HG02885 (cell line): ENCODE measurements at regions not wholly inside any gene's neighbourhood (a gene's known extent, or its start where the extent isn't known, plus 50 kb on each side); places are given as distances from the start of the nearest gene placed in this dataset.
"Not testable (repeated sequence)": the region's sequence is repeated elsewhere in the genome, so short reads cannot be mapped to it uniquely, and the experiment has no call there.

Experiments used
- ATAC-seq: cut with Tn5 transposase; IDR thresholded peaks from one replicate; pipeline ENCODE4 v1.9.1; 2021; ENCODE audit warnings: mild to moderate bottlenecking; ENCODE audit not compliant: unreplicated experiment, poor library complexity

DNA sequence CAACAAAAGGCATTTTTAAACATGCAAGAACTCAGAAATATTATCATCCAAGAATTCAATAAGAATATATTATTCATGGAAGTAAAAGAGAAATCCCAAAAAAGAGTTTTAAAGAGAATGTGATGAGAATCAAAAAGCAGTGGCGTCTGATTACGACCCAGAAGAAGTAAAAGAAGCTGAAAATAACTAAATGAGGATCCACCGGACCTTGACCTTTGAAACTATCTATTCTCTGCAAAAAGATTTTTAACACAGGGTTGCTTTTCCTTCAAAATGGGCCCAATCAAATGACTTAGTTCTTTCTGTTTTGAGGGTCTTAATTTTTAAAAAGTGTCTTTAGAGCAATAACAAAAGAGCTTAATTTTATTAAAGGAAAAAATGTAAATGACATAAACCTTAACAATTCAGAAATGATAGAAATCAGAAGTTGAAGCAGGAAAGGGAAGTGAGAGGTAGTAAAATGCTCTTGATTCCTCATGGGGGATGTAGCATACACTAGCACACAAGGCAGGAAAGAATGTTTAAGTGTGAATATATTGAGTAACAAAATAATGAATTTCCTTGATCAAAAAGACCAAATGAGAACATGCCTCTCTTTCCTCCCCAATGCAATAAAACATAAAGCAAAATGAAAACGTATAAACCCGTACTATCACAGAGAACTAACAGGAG is 223.1 kb upstream of the PRDM1 start:
- no peak for ATAC-seq

DNA sequence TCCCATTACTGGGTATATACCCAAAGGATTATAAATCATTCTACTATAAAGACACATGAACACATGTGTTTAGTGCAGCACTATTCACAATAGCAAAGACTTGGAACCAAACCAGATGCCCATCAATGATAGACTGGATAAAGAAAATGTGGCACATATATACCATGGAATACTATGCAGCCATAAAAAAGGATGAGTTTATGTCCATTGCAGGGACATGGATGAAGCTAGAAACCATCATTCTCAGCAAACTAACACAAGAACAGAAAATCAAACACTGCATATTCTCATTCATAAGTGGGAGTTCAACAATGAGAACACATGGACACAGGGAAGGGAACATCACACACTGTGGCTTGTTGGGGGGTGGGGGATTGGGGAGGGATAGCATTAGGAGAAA is 225.2 kb upstream of the PRDM1 start:
- ATAC-seq: not testable (repeated sequence)

DNA sequence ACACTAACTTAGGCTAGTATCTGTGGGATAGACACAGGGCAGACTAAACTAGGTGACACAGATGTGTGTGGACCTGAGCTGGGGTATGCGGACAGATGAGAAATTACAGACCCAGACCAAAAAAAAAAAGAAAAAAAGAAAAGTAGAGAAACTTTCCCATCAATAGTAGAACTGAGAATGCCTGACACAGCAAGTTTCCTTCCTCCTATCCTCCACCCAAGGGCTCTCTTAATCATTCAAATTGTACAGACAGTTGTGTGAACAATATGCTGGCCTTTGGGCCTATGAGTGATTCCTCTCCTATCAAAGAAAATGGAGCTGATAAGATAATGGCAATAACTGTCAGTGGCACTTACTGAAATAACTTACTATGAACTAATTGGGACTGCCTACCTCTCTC is 226.7 kb upstream of the PRDM1 start:
- ATAC-seq: no peak

DNA sequence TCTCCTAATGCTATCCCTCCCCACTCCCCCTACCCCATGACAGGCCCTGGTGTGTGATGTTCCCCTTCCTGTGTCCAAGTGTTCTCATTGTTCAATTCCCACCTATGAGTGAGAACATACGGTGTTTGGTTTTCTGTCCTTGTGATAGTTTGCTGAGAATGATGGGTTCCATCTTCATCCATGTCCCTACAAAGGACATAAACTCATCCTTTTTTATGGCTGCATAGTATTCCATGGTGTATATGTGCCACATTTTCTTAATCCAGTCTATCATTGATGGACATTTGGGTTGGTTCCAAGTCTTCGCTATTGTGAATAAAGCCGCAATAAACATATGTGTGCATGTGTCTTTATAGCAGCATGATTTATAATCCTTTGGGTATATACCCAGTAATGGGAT is 227.5 kb upstream of the PRDM1 start:
- ATAC-seq: not testable (repeated sequence)

DNA sequence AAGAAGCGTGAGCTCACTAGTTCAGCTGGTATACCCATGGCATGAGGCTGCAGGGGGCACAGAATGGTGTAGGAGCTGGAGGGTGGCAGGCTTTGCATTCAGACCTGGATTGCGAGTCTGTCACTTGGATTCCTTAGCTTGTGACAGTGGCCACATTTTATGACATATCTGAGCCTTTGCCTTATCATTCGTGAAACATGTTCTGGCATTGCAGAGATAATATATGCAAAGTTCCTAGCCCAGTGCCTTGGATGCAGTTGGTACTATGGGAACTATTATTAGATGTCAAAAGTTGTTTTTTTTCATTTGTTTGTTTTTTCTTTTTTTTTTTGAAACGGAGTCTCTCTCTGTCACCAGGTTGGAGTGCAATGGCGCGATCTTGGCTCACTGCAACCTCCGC is 230.7 kb upstream of the PRDM1 start:
- ATAC-seq: no peak

DNA sequence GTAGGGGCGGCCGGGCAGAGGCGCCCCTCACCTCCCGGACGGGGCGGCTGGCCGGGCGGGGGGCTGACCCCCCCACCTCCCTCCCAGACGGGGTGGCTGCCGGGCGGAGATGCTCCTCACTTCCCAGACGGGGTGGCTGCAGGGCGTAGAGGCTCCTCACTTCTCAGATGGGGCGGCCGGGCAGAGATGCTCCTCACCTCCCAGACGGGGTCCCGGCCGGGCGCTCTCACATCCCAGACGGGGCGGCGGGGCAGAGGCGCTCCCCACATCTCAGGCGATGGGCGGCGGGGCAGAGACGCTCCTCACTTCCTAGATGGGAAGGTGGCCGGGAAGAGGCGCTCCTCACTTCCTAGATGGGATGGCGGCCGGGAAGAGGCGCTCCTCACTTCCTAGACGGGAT is 232.2 kb upstream of the PRDM1 start:
- not testable (repeated sequence) for ATAC-seq

DNA sequence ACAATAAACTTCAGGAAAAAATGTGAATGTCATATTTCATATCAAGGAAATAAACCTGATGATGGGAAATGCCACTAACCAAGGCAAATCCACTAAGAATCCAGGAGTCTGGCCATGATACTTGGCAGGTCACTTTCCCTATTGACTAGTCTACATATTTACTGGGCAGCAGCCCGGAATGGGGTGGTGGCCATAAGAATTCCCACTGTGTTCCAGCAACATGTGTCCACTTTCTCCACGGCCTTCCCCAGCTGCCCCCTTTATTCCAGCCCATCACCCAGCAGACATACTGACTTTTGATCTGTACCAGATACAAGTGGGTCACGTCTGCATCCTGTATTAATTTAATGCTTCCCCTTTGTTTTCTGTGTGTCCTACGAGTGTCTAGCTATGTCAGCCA is 234.5 kb upstream of the PRDM1 start:
- no peak for ATAC-seq

DNA sequence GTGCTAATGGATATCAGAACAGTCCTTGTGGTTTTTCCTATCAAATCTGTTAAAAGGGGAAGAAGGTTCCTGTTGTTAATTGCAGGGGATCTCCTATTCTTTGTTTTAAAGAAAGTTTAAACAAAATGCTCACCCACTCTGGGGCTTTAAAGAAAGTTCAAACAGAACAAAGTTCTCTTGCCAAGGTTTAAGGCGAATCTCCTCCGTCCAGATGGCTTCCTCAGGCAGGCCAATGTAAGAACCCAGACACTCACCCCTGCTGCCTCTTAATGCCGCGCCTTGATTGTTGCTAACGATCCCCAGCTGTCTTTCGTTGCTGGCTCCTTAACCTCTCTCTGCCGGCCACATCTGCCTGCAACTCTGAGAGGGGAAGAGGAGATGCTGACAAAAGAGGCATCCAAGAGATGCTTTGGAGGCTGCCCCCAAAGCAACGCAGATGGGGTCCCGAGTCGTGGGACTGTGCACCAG is 235.0 kb upstream of the PRDM1 start:
- ATAC-seq: no peak

DNA sequence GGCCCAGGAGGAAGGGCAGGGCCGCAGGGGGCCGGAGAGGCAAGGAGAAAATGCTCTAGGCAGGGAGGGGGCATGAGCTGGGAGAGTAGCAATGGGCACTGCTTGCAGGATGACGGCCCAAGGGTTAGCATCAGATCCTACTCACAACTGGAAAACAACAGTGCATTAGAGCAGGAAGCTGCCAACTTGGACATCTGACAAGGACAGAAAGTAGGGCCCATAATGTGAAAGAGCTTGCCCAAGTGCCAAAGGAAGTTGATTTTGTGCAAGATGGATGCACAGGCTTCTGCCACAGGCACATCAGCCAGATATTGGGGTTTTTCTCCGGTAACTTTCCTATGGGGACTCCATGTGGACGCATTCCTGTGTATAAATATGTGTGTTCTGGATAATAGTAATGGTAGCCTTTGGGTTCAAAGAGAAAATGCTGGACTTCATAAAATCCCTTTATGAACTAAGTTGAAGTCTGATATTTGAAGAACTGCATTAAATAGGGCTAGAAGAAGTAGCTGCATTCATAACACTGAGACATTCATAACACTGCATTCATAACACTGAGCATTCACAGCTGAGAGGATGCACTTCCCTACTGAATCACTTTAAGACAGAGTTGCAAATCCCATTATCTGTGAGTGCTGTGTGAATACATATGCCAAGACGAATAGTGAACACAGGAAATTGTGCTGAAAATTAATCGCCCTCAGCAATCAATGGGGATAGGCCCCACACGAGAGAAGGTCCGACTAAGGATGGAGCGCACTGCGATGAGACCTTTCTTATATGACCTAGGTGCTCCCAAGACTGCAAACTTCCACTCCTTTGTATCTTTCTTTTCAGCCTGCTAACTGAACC is 235.6 kb upstream of the PRDM1 start:
- ATAC-seq: no peak

DNA sequence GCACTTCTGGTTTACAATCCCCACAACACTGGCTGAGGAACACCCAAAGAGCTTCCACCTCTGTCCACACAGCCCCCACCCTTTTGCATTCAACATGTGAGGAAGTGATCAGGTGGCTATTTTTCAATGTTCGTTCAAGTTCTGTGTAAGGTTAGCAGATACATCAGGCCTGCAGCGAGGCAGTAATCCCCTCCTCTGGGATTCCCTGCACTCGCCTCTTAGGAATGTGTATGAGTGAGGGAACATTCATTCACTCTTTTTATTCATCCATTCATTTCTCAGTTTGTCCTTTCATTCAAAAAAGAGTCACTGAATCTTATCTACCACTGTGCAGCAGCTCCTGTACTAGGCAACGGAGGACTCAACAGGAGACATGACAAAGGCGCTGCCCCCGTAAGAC is 236.4 kb upstream of the PRDM1 start:
- ATAC-seq: no peak

DNA sequence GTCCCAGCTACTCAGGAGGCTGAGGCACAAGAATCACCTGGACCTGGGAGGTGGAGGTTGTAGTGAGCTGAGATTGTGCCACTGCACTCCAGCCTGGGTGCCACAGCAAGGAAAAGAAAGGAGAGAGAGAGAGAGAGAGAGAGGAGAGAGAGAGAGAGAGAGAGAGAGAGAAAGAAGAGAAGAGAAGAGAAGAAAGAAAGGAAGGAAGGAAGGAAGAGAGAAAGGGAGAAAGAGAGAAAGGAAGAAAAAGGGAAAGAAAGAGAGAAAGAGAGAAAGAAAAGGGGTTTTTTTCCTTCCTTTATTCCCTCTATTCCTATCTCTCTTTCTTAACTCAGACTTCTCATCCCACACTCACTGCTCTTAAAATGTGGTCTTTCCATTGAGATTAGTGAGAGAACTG is 238.7 kb upstream of the PRDM1 start:
- no peak for ATAC-seq

DNA sequence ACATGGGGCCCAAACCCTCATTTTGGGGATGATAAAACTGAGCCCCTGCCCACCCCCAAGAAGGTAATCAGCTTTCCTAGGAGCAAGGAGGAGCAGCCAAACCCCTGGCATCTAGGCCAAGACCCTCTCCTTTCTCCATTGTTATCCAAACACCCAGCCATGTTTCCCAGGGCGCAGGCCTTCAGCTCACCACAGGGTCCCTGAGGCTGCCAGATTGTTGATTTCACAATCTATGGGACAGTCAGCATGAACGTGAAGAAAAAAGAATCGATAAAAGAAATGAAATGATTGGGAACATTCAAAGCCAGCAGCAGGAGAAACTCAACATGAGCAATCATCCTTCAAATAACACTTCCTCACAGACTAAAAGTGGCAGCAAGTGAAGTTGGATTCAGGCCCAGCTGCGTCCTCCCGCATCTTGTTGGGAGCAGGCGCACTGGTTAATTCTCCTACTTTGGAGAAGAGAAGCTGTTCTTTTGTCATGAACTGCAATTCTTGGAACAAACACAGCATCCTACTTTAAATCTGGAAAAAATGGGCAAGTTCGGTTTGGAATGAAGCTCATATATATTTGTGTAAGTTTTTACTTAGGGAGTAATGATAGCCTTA is 241.8 kb upstream of the PRDM1 start:
- ATAC-seq: no peak

DNA sequence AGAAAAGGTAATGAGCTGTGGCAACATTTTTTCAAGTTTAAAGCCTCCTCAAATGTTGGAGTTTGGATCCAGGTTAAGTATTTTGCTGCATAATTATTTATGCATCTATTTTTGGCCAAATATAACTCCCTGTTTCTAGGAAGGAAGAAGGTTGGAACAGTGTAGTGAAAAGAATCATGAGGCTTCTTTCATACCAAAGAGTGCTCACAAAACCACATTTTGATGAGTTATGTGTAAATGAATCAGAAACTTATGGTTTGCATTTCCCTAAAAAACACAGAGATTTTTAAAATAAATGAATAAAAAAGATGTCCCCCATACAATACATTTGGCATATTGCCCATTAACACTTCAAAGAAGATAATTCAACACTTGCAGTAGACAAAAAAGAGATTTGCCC is 246.9 kb upstream of the PRDM1 start:
- no peak for ATAC-seq

DNA sequence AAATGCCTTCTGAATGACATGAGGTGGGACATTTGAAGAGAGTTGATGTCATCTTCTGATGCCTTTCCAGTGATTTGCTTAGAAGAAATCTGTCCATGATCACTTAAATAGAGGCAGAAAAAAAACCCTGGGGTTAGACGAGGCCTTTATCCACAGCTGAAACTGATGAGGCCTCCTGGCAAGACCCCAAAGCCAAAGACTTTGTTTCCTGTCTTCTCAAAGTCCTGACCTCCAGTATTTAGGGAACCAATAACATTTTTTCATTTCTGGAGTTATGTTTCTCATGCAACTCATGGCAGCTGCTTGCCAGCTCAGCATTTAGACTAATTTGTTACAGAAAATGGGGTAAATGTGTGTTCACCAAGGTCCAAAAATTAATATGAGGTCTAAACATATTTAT is 248.0 kb upstream of the PRDM1 start:
- no peak for ATAC-seq

DNA sequence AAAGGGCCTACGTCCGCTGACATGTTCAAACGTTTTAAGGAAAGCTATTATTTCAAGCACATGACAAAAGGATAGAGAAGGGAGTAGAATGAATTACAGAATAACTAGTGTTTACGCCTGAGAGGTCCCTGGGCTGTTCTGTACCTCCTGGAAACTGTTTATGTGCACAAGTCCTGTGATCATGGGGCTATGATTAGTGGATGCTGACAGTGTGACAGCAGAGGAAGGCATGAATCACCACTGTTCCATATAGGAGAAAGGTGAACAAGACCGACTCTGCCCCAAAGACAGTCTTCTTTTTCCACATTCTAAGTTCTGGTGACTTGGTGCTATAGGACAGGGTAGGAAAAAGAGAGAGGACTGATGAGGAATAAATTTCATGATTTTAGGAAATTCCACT is 249.2 kb upstream of the PRDM1 start:
- no peak for ATAC-seq

DNA sequence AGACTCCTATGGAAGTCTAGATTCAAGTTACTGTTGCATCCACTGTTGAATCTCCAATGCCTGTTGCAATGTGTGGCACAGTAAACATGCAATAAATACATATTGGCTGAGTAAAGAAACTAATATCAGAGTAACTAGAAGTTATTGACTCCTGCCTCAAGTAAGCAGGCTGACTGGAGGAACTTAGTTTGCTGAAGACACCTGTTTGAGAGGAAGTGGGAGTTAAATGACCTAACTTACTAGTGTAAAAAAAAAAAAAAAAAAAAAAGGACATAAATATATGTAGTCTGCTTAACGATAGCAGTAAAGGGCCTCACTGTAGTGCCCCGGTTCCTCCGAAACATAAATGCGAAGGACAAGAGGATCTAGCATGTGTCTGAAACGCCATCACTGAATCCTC is 249.8 kb upstream of the PRDM1 start:
- no peak for ATAC-seq

DNA sequence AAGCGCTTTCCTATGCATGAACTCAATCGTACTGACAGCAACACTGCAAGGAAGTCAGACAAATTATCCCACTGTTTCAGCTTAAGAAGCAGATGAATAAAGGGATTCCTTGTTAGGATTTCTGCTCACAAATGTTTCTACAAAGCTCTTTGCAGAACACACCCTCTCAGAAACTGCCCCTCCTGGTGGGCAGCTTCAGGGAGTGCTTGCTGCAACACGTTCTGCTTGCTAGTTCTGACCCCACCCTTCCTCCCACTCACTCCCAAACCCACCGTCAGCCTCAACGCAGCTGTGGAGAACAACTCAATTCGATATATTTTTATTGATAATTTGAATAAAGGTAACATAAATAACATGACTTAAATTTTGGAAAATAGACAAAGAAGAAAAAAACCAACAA is 250.8 kb upstream of the PRDM1 start:
- no peak for ATAC-seq

DNA sequence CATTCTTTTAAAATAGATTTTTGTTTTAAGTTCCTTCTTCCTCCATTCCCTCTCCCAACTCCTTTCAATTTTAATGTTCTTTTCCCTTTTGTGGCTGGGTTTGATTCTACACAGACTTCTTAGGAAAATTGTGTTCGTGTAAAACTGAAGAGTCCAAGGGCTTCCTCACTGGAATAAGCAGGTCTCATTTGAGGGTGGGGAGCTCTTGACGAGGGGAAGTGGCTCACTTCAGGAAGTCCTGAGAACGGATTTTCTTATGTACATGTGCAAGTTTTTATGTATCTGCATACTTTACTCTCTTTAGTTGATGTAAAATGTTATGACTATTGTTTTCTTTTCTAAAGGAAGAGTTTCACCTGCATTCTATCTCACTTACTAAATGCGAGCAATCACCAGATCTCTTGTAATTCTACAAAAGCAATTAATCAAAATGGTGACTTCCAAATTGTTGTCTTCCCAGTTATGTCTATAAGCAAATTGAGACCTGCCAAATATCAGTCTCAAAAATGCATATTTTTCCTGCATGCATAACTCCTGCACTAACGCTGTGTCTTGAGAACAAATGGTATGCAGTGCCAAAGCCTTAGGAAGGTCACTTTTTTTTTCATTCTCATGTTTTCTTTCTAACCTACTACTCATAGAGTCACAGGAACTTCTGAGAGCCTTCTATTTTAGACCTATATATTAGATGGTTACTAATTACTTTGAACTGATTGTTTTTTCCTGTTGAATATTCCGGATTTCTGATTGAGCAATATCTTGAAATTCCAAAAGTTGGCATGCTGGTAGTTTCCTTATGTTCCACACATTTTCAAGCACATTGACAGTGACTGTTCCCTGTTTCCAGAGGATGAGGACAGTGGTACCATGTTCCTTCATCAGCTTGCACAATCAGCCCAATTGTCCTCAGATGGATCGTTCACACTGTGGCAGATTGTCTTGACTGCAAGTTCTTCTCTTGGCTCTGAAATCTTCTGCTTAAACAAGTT is 251.9 kb upstream of the PRDM1 start:
- no peak for ATAC-seq

DNA sequence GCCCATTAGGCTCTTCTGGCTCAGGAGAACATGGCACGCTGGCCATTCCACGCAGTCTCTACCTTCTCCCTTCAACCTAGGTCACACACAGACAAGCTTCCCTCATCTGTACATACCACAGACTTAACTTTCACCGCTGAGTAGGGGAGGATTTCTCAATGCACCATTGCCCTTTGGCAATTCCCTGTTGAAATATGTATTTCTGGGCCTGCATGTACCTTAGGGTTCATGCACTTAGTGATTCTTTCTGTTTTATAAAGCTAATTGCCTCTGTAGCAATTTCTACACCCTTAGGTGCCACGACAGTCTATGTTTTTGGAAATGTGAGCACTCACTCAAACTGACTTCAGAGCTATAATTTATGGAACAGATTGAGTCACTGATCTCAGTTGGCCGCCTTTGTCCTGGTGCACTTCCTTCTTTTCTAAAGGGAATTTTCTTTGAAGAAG is 253.8 kb upstream of the PRDM1 start:
- ATAC-seq: no peak
